ENCODE measurements at regions not wholly inside any gene's neighbourhood (a gene's known extent, or its start where the extent isn't known, plus 50 kb on each side); places are given as distances from the start of the nearest gene placed in this dataset.

- H3K4me3 Mint-ChIP-seq, result no peak overlapping the region
- no peak overlapping the region for H3K27ac Mint-ChIP-seq
- H3K9me3 Mint-ChIP-seq, result no peaks in the 10 kb centered on the region
- no peaks in the 10 kb centered on the region for H3K4me1 Mint-ChIP-seq (ENCODE audit: low read depth)
- intact Hi-C loops (cut with micrococcal nuclease), result no loop called here
- H3K27me3 Mint-ChIP-seq, result peaks cover 3% of the 10 kb centered on the region
- H3K36me3 Mint-ChIP-seq (ENCODE audit: low read depth), result no peaks in the 10 kb centered on the region
Observed at GRCh38 chr14:23694949-23695663, 58.9 kb downstream of the DHRS2 start.

GRCh38 chr14:23695664-23695999, 59.5 kb downstream of the DHRS2 start:
- H3K4me3 Mint-ChIP-seq, result no peak overlapping the region
- intact Hi-C loops (cut with micrococcal nuclease), result no loop called here

GRCh38 chr14:23696701-23697239, 60.6 kb downstream of the DHRS2 start:
- Mint-ChIP-seq H3K9me3 (no peaks in the 10 kb centered on the region), H3K36me3 (ENCODE audit: low read depth) (no peaks in the 10 kb centered on the region), H3K4me1 (ENCODE audit: low read depth) (no peaks in the 10 kb centered on the region), H3K4me3 (no peak overlapping the region), H3K27me3 (peaks cover 3% of the 10 kb centered on the region), H3K27ac (no peak overlapping the region)
- intact Hi-C loops (cut with micrococcal nuclease), result no loop called here

More at GRCh38 chr14:23695664-23695999, 59.5 kb downstream of the DHRS2 start:
- Mint-ChIP-seq H3K36me3 (ENCODE audit: low read depth) (no peaks in the 10 kb centered on the region), H3K4me1 (ENCODE audit: low read depth) (no peaks in the 10 kb centered on the region), H3K27ac (no peak overlapping the region), H3K27me3 (peaks cover 3% of the 10 kb centered on the region), H3K9me3 (no peaks in the 10 kb centered on the region)

GRCh38 chr14:23697680-23698079, 61.5 kb downstream of the DHRS2 start:
- no peaks in the 10 kb centered on the region for H3K36me3 Mint-ChIP-seq (ENCODE audit: low read depth)
- no peak overlapping the region for H3K27ac Mint-ChIP-seq
- no peaks in the 10 kb centered on the region for H3K4me1 Mint-ChIP-seq (ENCODE audit: low read depth)
- H3K27me3 Mint-ChIP-seq, result peaks cover 3% of the 10 kb centered on the region
- peaks cover 3% of the 10 kb centered on the region for H3K9me3 Mint-ChIP-seq
- intact Hi-C loops (cut with micrococcal nuclease), result no loop called here
- no peak overlapping the region for H3K4me3 Mint-ChIP-seq

GRCh38 chr14:23702656-23703426, 66.7 kb downstream of the DHRS2 start:
- H3K27ac Mint-ChIP-seq, result no peak overlapping the region
- H3K4me3 Mint-ChIP-seq, result no peak overlapping the region
- peaks cover 52% of the 10 kb centered on the region for H3K9me3 Mint-ChIP-seq
- H3K4me1 Mint-ChIP-seq (ENCODE audit: low read depth), result no peaks in the 10 kb centered on the region
- H3K36me3 Mint-ChIP-seq (ENCODE audit: low read depth), result no peaks in the 10 kb centered on the region
- H3K27me3 Mint-ChIP-seq, result no peaks in the 10 kb centered on the region
- intact Hi-C loops (cut with micrococcal nuclease), result no loop called here

GRCh38 chr14:23704890-23705289, 68.7 kb downstream of the DHRS2 start:
- Mint-ChIP-seq H3K4me3 (no peak overlapping the region), H3K4me1 (ENCODE audit: low read depth) (no peaks in the 10 kb centered on the region), H3K27me3 (no peaks in the 10 kb centered on the region), H3K9me3 (peaks cover 54% of the 10 kb centered on the region), H3K27ac (no peak overlapping the region), H3K36me3 (ENCODE audit: low read depth) (no peaks in the 10 kb centered on the region)
- intact Hi-C loops (cut with micrococcal nuclease), result no loop called here

- Mint-ChIP-seq H3K27ac (no peak overlapping the region), H3K36me3 (ENCODE audit: low read depth) (no peaks in the 10 kb centered on the region), H3K9me3 (peaks cover 53% of the 10 kb centered on the region), H3K4me3 (no peak overlapping the region), H3K27me3 (peaks cover 5% of the 10 kb centered on the region), H3K4me1 (ENCODE audit: low read depth) (no peaks in the 10 kb centered on the region)
- intact Hi-C loops (cut with micrococcal nuclease), result no loop called here
Observed at GRCh38 chr14:23707415-23707814, 71.3 kb downstream of the DHRS2 start.

GRCh38 chr14:23708343-23708742, 72.2 kb downstream of the DHRS2 start:
- Mint-ChIP-seq H3K4me1 (ENCODE audit: low read depth) (no peaks in the 10 kb centered on the region), H3K36me3 (ENCODE audit: low read depth) (no peaks in the 10 kb centered on the region), H3K4me3 (no peak overlapping the region), H3K9me3 (peaks cover 44% of the 10 kb centered on the region), H3K27me3 (peaks cover 5% of the 10 kb centered on the region), H3K27ac (no peak overlapping the region)
- intact Hi-C loops (cut with micrococcal nuclease), result no loop called here

- intact Hi-C loops (cut with micrococcal nuclease), result no loop called here
- H3K36me3 Mint-ChIP-seq (ENCODE audit: low read depth), result no peaks in the 10 kb centered on the region
- H3K27me3 Mint-ChIP-seq, result peaks cover 6% of the 10 kb centered on the region
- H3K4me3 Mint-ChIP-seq, result no peak overlapping the region
- H3K4me1 Mint-ChIP-seq (ENCODE audit: low read depth), result no peaks in the 10 kb centered on the region
- H3K27ac Mint-ChIP-seq, result no peak overlapping the region
- peaks cover 31% of the 10 kb centered on the region for H3K9me3 Mint-ChIP-seq
Observed at GRCh38 chr14:23709923-23710322, 73.8 kb downstream of the DHRS2 start.

GRCh38 chr14:23712287-23712686, 76.1 kb downstream of the DHRS2 start:
- Mint-ChIP-seq H3K4me3 (no peak overlapping the region), H3K36me3 (ENCODE audit: low read depth) (no peaks in the 10 kb centered on the region), H3K27me3 (peaks cover 7% of the 10 kb centered on the region), H3K4me1 (ENCODE audit: low read depth) (no peaks in the 10 kb centered on the region), H3K9me3 (peaks cover 7% of the 10 kb centered on the region), H3K27ac (no peak overlapping the region)
- intact Hi-C loops (cut with micrococcal nuclease), result no loop called here

GRCh38 chr14:23719225-23719985, 83.2 kb downstream of the DHRS2 start:
- intact Hi-C loops (cut with micrococcal nuclease), result no loop called here
- H3K27me3 Mint-ChIP-seq, result peaks cover 4% of the 10 kb centered on the region
- no peaks in the 10 kb centered on the region for H3K36me3 Mint-ChIP-seq (ENCODE audit: low read depth)
- no peak overlapping the region for H3K4me3 Mint-ChIP-seq
- no peaks in the 10 kb centered on the region for H3K4me1 Mint-ChIP-seq (ENCODE audit: low read depth)
- no peak overlapping the region for H3K27ac Mint-ChIP-seq
- no peaks in the 10 kb centered on the region for H3K9me3 Mint-ChIP-seq

GRCh38 chr14:23722675-23723074, 86.5 kb downstream of the DHRS2 start:
- H3K4me3 Mint-ChIP-seq, result no peak overlapping the region
- H3K36me3 Mint-ChIP-seq (ENCODE audit: low read depth), result no peaks in the 10 kb centered on the region
- no peaks in the 10 kb centered on the region for H3K4me1 Mint-ChIP-seq (ENCODE audit: low read depth)
- H3K9me3 Mint-ChIP-seq, result no peaks in the 10 kb centered on the region
- H3K27me3 Mint-ChIP-seq, result peaks cover 2% of the 10 kb centered on the region
- no peak overlapping the region for H3K27ac Mint-ChIP-seq
- intact Hi-C loops (cut with micrococcal nuclease), result no loop called here

GRCh38 chr14:23723911-23724310, 87.7 kb downstream of the DHRS2 start:
- Mint-ChIP-seq H3K4me3 (no peak overlapping the region), H3K27ac (no peak overlapping the region), H3K9me3 (no peaks in the 10 kb centered on the region), H3K27me3 (peaks cover 2% of the 10 kb centered on the region), H3K36me3 (ENCODE audit: low read depth) (no peaks in the 10 kb centered on the region), H3K4me1 (ENCODE audit: low read depth) (no peaks in the 10 kb centered on the region)
- intact Hi-C loops (cut with micrococcal nuclease), result no loop called here

- Mint-ChIP-seq H3K4me1 (ENCODE audit: low read depth) (no peaks in the 10 kb centered on the region), H3K27ac (no peak overlapping the region), H3K4me3 (no peak overlapping the region), H3K9me3 (no peaks in the 10 kb centered on the region), H3K36me3 (ENCODE audit: low read depth) (no peaks in the 10 kb centered on the region), H3K27me3 (peaks cover 4% of the 10 kb centered on the region)
- intact Hi-C loops (cut with micrococcal nuclease), result no loop called here
Observed at GRCh38 chr14:23725528-23725927, 89.4 kb downstream of the DHRS2 start.

Data from dendritic cell treated with granulocyte-macrophage colony-stimulating factor and Interleukin-4, amounts not matched to agents 40 ng/mL and 50 ng/mL, for 4 days (primary cell).